Gastroesophageal sphincter (tissue), 3 donors: ENCODE measurements at regions not wholly inside any gene's neighbourhood (a gene's known extent, or its start where the extent isn't known, plus 50 kb on each side); places are given as distances from the start of the nearest gene placed in this dataset.

Source experiments
- CTCF ChIP-seq, 4 experiments: fragments of 200-600 bp in 2 of 4; fragments of 450-650 bp in 2 of 4; sonication (generic) in 1 of 4; IDR thresholded peaks; one replicate each; pipeline ENCODE4 v1.5.1; 2017 to 2019; ENCODE audit warnings: antibody characterized with exemption in 4 of 4, mild to moderate bottlenecking in 2 of 4, moderate library complexity in 2 of 4
- POLR2A ChIP-seq, 2 donors: fragments of 450-650 bp; IDR thresholded peaks; one replicate each; pipeline ENCODE4 v1.6.1; 2017; ENCODE audit warnings: antibody characterized with exemption in 2 of 2, mild to moderate bottlenecking in 2 of 2, moderate library complexity in 1 of 2

- TF ChIP-seq POLR2A (IDR thresholded peaks at IDR 0.05) = no peak
- TF ChIP-seq CTCF (IDR thresholded peaks at IDR 0.05) = no peak
These were observed 376.0 kb downstream of the LRRC70 start for GRCh38 chr5:62954578-62954977.
